ENCODE measurements at regions not wholly inside any gene's neighbourhood (a gene's known extent, or its start where the extent isn't known, plus 50 kb on each side); places are given as distances from the start of the nearest gene placed in this dataset.

- TF ChIP-seq, protein P1, sequence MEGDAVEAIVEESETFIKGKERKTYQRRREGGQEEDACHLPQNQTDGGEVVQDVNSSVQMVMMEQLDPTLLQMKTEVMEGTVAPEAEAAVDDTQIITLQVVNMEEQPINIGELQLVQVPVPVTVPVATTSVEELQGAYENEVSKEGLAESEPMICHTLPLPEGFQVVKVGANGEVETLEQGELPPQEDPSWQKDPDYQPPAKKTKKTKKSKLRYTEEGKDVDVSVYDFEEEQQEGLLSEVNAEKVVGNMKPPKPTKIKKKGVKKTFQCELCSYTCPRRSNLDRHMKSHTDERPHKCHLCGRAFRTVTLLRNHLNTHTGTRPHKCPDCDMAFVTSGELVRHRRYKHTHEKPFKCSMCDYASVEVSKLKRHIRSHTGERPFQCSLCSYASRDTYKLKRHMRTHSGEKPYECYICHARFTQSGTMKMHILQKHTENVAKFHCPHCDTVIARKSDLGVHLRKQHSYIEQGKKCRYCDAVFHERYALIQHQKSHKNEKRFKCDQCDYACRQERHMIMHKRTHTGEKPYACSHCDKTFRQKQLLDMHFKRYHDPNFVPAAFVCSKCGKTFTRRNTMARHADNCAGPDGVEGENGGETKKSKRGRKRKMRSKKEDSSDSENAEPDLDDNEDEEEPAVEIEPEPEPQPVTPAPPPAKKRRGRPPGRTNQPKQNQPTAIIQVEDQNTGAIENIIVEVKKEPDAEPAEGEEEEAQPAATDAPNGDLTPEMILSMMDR (conservative IDR thresholded peaks at IDR 0.05 in 1 of 2, IDR thresholded peaks at IDR 0.05 in 1 of 2; ENCODE audit: extremely low read depth in 1 of 2, insufficient read depth in 1 of 2, low read depth in 1 of 2, low read length in 2 of 2) = no peak
- TF ChIP-seq EZH2 (IDR thresholded peaks at IDR 0.05; ENCODE audit: borderline replicate concordance, low read length) = no peak
These were observed 582.0 kb downstream of the BCL11B start for GRCh38 chr14:98689951-98690350.

All from mammary epithelial cell (primary cell).